Breast epithelium (tissue), 4 donors: ENCODE measurements at regions not wholly inside any gene's neighbourhood (a gene's known extent, or its start where the extent isn't known, plus 50 kb on each side); places are given as distances from the start of the nearest gene placed in this dataset.
"Not testable (repeated sequence)": the region's sequence is repeated elsewhere in the genome, so short reads cannot be mapped to it uniquely, and the experiment has no call there.

ENCODE experiments used
- DNase-seq, 2 donors: peaks; one replicate each; pipeline ENCODE4 v3.0.0-alpha.2; 2019; ENCODE audit warnings: low spot score in 2 of 2
- H3K27ac ChIP-seq, 2 donors: fragments of 200-600 bp; sonication (generic) in 1 of 2; one replicate each; pipeline ENCODE4 v1.5.1; 2016 to 2019; ENCODE audit warnings: mild to moderate bottlenecking in 1 of 2
- H3K27me3 ChIP-seq, 2 donors: fragments of 200-600 bp; sonication (generic) in 1 of 2; one replicate each; pipeline versions ENCODE4 v1.5.1 to v1.6.0; 2017 to 2019; ENCODE audit warnings: control low read depth in 1 of 2, mild to moderate bottlenecking in 1 of 2
- H3K36me3 ChIP-seq: fragments of 200-600 bp; one replicate; pipeline ENCODE4 v1.5.1; 2019
- H3K4me1 ChIP-seq, 2 donors: fragments of 200-600 bp; sonication (generic); one replicate each; pipeline ENCODE4 v1.5.1; 2016 to 2019; ENCODE audit warnings: control low read depth in 1 of 2
- H3K4me3 ChIP-seq, 3 donors: fragments of 200-600 bp; sonication (generic); 1 replicate in 2 of 3; 2 replicates in 1 of 3; pipeline ENCODE4 v1.5.1; 2016 to 2019; ENCODE audit warnings: mild to moderate bottlenecking in 3 of 3, moderate library complexity in 2 of 3
- H3K9me3 ChIP-seq, 2 donors: fragments of 200-600 bp; sonication (generic) in 1 of 2; one replicate each; pipeline ENCODE4 v1.5.1; 2016 to 2019; ENCODE audit warnings: control low read depth in 1 of 2
- POLR2A ChIP-seq: fragments of 450-650 bp; IDR thresholded peaks from one replicate; pipeline ENCODE4 v1.6.1; 2016; ENCODE audit warnings: antibody characterized with exemption, mild to moderate bottlenecking, moderate library complexity
- POLR2AphosphoS5 ChIP-seq, 3 donors: sonication (generic); formaldehyde crosslinking; IDR thresholded peaks; one replicate each; pipeline ENCODE4 v1.6.1; 2017; ENCODE audit warnings: antibody characterized with exemption in 3 of 3
- intact Hi-C: fragments of 100-400 bp; cut with DNase I; formaldehyde crosslinking; loops from one replicate; pipeline ENCODE4 v1.15.1; 2023; ENCODE audit warnings: low total_unique reads
- TF ChIP-seq, protein P1 (sequence below), 3 donors: fragments of 450-650 bp; IDR thresholded peaks; one replicate each; pipeline ENCODE4 v1.5.1; 2016 to 2017; ENCODE audit warnings: antibody characterized with exemption in 3 of 3, mild to moderate bottlenecking in 3 of 3, moderate library complexity in 3 of 3

DNA sequence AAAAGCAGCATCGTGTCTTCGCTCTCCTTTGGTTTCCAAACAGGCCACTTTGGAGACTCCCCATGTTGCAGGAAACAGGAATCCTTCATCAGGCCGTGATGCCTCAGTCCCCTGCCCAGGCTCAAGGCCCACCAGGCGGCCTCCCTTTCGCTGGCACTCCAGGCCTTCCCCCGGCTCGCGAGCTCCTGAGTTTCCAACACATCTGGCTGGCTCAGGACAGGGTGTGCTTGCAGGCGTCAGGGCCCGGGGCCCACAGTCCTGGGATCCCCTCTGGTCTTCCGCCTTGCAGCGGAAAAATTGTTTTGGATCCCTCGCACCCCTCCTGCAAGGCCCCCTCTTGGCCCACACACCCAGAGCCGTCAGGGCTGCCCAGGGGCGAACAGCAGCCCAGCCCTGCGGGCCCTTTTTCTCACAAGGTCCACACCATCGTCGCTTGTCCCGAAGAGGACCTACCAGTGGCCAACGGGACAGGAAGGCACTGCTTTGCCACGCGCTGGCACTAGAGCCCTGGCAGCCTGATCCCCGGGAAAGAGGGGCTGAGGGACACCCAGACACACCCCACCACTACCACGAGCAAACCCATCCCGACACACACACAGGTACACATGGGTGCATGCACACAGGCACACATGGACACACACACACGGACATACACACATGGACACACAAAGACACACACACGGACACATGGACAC, 1930.9 kb upstream of the DEFB115 start:
- Histone ChIP-seq H3K27ac (no peak overlapping the region), H3K9me3 (peaks cover 24 to 30% of the 10 kb centered on the region in 2 donors), H3K27me3 (no peaks in the 10 kb centered on the region), H3K4me1 (no peaks in the 10 kb centered on the region), H3K4me3 (no peak overlapping the region), H3K36me3 (no peaks in the 10 kb centered on the region)
- intact Hi-C loops: no loop called here
- TF ChIP-seq POLR2AphosphoS5 (IDR thresholded peaks at IDR 0.05) (no peak), POLR2A (no peak)
- TF ChIP-seq, protein P1, sequence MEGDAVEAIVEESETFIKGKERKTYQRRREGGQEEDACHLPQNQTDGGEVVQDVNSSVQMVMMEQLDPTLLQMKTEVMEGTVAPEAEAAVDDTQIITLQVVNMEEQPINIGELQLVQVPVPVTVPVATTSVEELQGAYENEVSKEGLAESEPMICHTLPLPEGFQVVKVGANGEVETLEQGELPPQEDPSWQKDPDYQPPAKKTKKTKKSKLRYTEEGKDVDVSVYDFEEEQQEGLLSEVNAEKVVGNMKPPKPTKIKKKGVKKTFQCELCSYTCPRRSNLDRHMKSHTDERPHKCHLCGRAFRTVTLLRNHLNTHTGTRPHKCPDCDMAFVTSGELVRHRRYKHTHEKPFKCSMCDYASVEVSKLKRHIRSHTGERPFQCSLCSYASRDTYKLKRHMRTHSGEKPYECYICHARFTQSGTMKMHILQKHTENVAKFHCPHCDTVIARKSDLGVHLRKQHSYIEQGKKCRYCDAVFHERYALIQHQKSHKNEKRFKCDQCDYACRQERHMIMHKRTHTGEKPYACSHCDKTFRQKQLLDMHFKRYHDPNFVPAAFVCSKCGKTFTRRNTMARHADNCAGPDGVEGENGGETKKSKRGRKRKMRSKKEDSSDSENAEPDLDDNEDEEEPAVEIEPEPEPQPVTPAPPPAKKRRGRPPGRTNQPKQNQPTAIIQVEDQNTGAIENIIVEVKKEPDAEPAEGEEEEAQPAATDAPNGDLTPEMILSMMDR (IDR thresholded peaks at IDR 0.05): no peak
- DNase-seq: no peak

DNA sequence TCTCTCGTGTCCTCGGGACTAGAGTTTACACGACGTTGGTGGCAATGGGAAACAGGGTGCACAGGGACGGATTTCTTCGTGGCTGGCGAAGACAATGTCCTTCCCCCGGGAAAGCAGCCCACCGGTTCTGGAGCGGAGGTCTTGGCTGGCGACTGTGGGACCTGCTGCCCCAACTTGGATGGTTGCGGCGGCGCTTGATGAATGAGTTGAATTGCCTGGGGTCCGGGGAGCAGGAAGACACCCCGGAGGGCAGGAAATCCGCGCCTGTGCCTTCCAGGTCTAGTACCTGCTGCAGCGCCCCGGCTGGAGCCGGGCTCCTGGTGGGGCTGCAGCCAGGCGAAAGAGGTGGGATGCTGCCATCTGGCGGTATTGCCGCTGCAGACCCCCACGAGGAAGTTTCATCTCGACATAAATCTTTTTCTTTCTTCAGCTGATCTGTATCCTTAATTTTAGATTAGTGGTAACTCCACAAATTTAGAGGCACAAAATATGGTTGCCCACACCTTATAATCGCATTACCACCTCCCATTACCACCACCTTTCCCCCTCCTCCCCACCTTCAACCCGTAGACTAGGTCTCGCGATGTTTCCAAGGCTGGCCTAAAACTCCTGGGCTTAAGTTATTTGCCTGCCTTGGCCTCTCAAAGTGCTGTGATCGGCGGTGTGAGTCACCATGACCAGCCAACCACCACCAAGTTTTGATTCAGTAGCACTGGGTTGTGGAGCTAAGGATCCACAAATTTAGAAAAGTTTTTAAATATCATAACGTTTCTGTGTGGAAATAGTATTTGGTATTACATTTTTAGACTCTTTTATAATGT, 1929.7 kb upstream of the DEFB115 start:
- intact Hi-C loops, H3K27me3 ChIP-seq: not testable (repeated sequence)

GRCh38 chr20:29330429-29331115, 1926.9 kb upstream of the DEFB115 start:
- H3K4me3 ChIP-seq, intact Hi-C loops, DNase-seq, H3K27me3 ChIP-seq, H3K36me3 ChIP-seq, H3K27ac ChIP-seq, H3K4me1 ChIP-seq: not testable (repeated sequence)
- peaks cover 18 to 53% of the 10 kb centered on the region in 2 donors for H3K9me3 ChIP-seq

More for the DNA sequence above, 1929.7 kb upstream of the DEFB115 start:
- H3K36me3 ChIP-seq, DNase-seq, H3K4me1 ChIP-seq, H3K4me3 ChIP-seq, H3K27ac ChIP-seq: not testable (repeated sequence)
- H3K9me3 ChIP-seq: peaks cover 24 to 43% of the 10 kb centered on the region in 2 donors

GRCh38 chr20:29349836-29350235, 1907.6 kb upstream of the DEFB115 start:
- no peak for DNase-seq
- intact Hi-C loops: no loop called here
- H3K4me1 ChIP-seq: no peaks in the 10 kb centered on the region
- no peaks in the 10 kb centered on the region for H3K36me3 ChIP-seq
- TF ChIP-seq POLR2A (no peak), POLR2AphosphoS5 (IDR thresholded peaks at IDR 0.05) (no peak)
- TF ChIP-seq, protein P1 (IDR thresholded peaks at IDR 0.05): no peak
- H3K9me3 ChIP-seq: peaks cover 0 to 15% of the 10 kb centered on the region in 2 donors
- H3K4me3 ChIP-seq: no peak overlapping the region
- no peaks in the 10 kb centered on the region for H3K27me3 ChIP-seq
- H3K27ac ChIP-seq: no peak overlapping the region

- peaks cover 6 to 17% of the 10 kb centered on the region in 2 donors for H3K9me3 ChIP-seq
- H3K27ac ChIP-seq, H3K27me3 ChIP-seq, H3K36me3 ChIP-seq, DNase-seq, H3K4me3 ChIP-seq, intact Hi-C loops, H3K4me1 ChIP-seq: not testable (repeated sequence)
Measured at GRCh38 chr20:29375937-29376336, 1881.5 kb upstream of the DEFB115 start.

DNA sequence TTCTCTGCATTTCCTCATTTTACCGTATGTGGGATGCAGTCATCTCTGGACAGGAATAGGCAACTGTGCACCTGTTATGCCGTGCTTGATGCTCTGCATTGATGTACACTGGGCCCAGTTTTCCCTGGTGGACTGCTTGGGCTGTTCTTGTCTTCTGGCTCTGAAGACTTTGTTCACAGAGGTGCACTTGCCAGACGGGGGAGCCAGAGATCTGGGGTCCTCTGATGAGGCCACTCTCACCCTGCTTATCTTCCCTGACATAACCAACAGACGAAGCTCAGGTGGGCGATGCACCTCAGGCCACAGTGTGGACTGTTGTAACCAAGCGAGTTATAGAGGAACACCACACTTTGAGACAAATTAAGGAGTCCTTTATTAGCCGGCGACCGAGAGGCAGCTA, 1864.6 kb upstream of the DEFB115 start:
- DNase-seq, H3K9me3 ChIP-seq, H3K27me3 ChIP-seq, intact Hi-C loops, H3K4me1 ChIP-seq, H3K4me3 ChIP-seq, H3K36me3 ChIP-seq, H3K27ac ChIP-seq: not testable (repeated sequence)
